ENCODE measurements at regions not wholly inside any gene's neighbourhood (a gene's known extent, or its start where the extent isn't known, plus 50 kb on each side); places are given as distances from the start of the nearest gene placed in this dataset.

DNA sequence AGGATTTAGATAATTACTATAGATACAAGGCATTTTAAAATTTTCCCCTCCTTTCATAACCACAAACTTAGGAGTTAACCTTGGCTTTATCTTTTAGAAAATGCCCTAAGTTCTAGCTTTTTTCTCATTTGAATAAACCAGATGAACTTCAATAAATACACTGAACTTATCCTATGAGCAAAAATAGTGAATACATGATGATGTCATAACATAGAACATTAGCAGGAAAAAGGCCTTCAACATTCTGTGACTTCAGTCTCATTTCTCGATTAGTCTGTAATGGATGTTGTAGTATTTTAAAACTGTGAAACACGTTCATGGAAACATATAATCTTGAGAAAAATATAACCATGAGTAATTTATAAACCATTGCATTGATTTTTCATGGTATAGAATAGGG, 550.7 kb downstream of the PKHD1 start:
- TF ChIP-seq, protein P1, sequence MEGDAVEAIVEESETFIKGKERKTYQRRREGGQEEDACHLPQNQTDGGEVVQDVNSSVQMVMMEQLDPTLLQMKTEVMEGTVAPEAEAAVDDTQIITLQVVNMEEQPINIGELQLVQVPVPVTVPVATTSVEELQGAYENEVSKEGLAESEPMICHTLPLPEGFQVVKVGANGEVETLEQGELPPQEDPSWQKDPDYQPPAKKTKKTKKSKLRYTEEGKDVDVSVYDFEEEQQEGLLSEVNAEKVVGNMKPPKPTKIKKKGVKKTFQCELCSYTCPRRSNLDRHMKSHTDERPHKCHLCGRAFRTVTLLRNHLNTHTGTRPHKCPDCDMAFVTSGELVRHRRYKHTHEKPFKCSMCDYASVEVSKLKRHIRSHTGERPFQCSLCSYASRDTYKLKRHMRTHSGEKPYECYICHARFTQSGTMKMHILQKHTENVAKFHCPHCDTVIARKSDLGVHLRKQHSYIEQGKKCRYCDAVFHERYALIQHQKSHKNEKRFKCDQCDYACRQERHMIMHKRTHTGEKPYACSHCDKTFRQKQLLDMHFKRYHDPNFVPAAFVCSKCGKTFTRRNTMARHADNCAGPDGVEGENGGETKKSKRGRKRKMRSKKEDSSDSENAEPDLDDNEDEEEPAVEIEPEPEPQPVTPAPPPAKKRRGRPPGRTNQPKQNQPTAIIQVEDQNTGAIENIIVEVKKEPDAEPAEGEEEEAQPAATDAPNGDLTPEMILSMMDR (conservative IDR thresholded peaks at IDR 0.05 in 1 of 2, IDR thresholded peaks at IDR 0.05 in 1 of 2; ENCODE audit: low read depth in 1 of 2, low read length in 2 of 2) = no peak
- no peak for TF ChIP-seq EZH2 (IDR thresholded peaks at IDR 0.05; ENCODE audit: low read length, missing control alignments)
